Right lobe of liver (tissue), 6 donors: ENCODE measurements at regions not wholly inside any gene's neighbourhood (a gene's known extent, or its start where the extent isn't known, plus 50 kb on each side); places are given as distances from the start of the nearest gene placed in this dataset.

ENCODE experiments used
- ATAC-seq, 4 donors: fragments of 200-7000 bp; cut with Tn5 transposase; one replicate each; pipeline ENCODE4 v1.9.1; 2020; ENCODE audit warnings: mild to moderate bottlenecking in 4 of 4, moderate library complexity in 4 of 4
- DNase-seq, 3 donors: peaks; one replicate each; pipeline ENCODE4 v3.0.0-alpha.2; 2020
- H3K27ac ChIP-seq, 3 donors: fragments of 200-600 bp; one replicate each; pipeline ENCODE4 v1.8.0; 2022
- H3K27me3 ChIP-seq, 2 donors: fragments of 200-600 bp; one replicate each; pipeline ENCODE4 v1.8.0; 2022
- H3K36me3 ChIP-seq, 4 donors: fragments of 200-600 bp; sonication (generic) in 1 of 4; one replicate each; pipeline versions ENCODE4 v1.5.1 to v1.8.0; 2017 to 2022; ENCODE audit warnings: control low read depth in 1 of 4
- H3K4me1 ChIP-seq, 4 donors: fragments of 200-600 bp; sonication (generic) in 1 of 4; one replicate each; pipeline versions ENCODE4 v1.5.1 to v1.8.0; 2017 to 2022; ENCODE audit warnings: control low read depth in 1 of 4
- H3K4me3 ChIP-seq, 3 donors: fragments of 200-600 bp; one replicate each; pipeline ENCODE4 v1.8.0; 2022
- H3K9me3 ChIP-seq, 4 donors: fragments of 200-600 bp; sonication (generic) in 1 of 4; one replicate each; pipeline versions ENCODE4 v1.5.1 to v1.8.0; 2017 to 2022; ENCODE audit warnings: control low read depth in 1 of 4
- CTCF ChIP-seq, 4 donors: fragments of 200-600 bp in 3 of 4; fragments of 450-650 bp in 1 of 4; IDR thresholded peaks; one replicate each; pipeline versions ENCODE4 v1.5.1 to v1.8.0; 2016 to 2022; ENCODE audit warnings: antibody characterized with exemption in 4 of 4, mild to moderate bottlenecking in 2 of 4
- POLR2A ChIP-seq: fragments of 450-650 bp; IDR thresholded peaks from one replicate; pipeline ENCODE4 v1.6.1; 2017; ENCODE audit warnings: antibody characterized with exemption, mild to moderate bottlenecking
- WGBS: methylation state at CpG from one replicate; pipeline ENCODE4 v1.1.6; 2018; ENCODE audit warnings: low coverage, low lambda C conversion rate; ENCODE audit not compliant: insufficient coverage; ENCODE audit errors: missing lambda C conversion rate; 5-methylcytosine and 5-hydroxymethylcytosine counted together
- intact Hi-C, 2 donors: fragments of 100-400 bp; cut with DNase I; formaldehyde crosslinking; loops; one replicate each; pipeline versions ENCODE4 v1.11.2 to v1.14.1; 2022
- donor health status: DM: no; HTN: yes; CAD: no.
- donor health status: DM: no; HTN: no; CAD: no.
- donor health status: DM: no; HTN: no; CAD: no.
- donor health status: DM: no; HTN: yes; CAD: no.
- donor health status: DM: no; HTN: yes; CAD: no.

- DNase-seq (no peak), ATAC-seq (no peak)
- H3K4me1 ChIP-seq, result no peaks in the 10 kb centered on the region
- H3K4me3 ChIP-seq, result no peak overlapping the region
- H3K27ac ChIP-seq, result no peak overlapping the region
- intact Hi-C loops, result no loop called here
- TF ChIP-seq POLR2A, result no peak
- TF ChIP-seq CTCF (IDR thresholded peaks at IDR 0.05), result no peak
- no peaks in the 10 kb centered on the region for H3K9me3 ChIP-seq
- WGBS, result 68% methylated on average over 4 of the region's 4 CpGs
- H3K36me3 ChIP-seq, result no peaks in the 10 kb centered on the region
- H3K27me3 ChIP-seq, result no peaks in the 10 kb centered on the region
Measured at GRCh38 chr2:236675051-236675450, 105.4 kb downstream of the ACKR3 start.

- H3K36me3 ChIP-seq, result no peaks in the 10 kb centered on the region
- TF ChIP-seq CTCF (IDR thresholded peaks at IDR 0.05) (no peak), POLR2A (no peak)
- no peaks in the 10 kb centered on the region for H3K4me1 ChIP-seq
- H3K9me3 ChIP-seq, result no peaks in the 10 kb centered on the region
- H3K27me3 ChIP-seq, result no peaks in the 10 kb centered on the region
- no peak overlapping the region for H3K27ac ChIP-seq
- H3K4me3 ChIP-seq, result no peak overlapping the region
- no peak for ATAC-seq
- DNase-seq, result no peak
- intact Hi-C loops, result no loop called here
Measured at GRCh38 chr2:236675526-236675925, 105.9 kb downstream of the ACKR3 start.

GRCh38 chr2:236676136-236676873 is 106.7 kb downstream of the ACKR3 start:
- ATAC-seq (no peak), DNase-seq (no peak)
- Histone ChIP-seq H3K9me3 (no peaks in the 10 kb centered on the region), H3K4me1 (no peaks in the 10 kb centered on the region), H3K36me3 (no peaks in the 10 kb centered on the region), H3K27ac (no peak overlapping the region), H3K27me3 (no peaks in the 10 kb centered on the region), H3K4me3 (no peak overlapping the region)
- WGBS, result 48% methylated on average over 2 of the region's 2 CpGs
- no peak for TF ChIP-seq CTCF (IDR thresholded peaks at IDR 0.05)
- TF ChIP-seq POLR2A, result no peak
- intact Hi-C loops, result no loop called here

- TF ChIP-seq POLR2A (no peak), CTCF (IDR thresholded peaks at IDR 0.05) (no peak)
- no peaks in the 10 kb centered on the region for H3K36me3 ChIP-seq
- ATAC-seq (no peak), DNase-seq (no peak)
- H3K27me3 ChIP-seq, result no peaks in the 10 kb centered on the region
- H3K4me3 ChIP-seq, result no peak overlapping the region
- H3K27ac ChIP-seq, result no peak overlapping the region
- WGBS, result 91% methylated on average over 7 of the region's 8 CpGs
- H3K9me3 ChIP-seq, result no peaks in the 10 kb centered on the region
- intact Hi-C loops, result no loop called here
- no peaks in the 10 kb centered on the region for H3K4me1 ChIP-seq
Measured at GRCh38 chr2:236677368-236677767, 107.7 kb downstream of the ACKR3 start.
